Mesothelial cell of epicardium (in vitro differentiated cells): ENCODE measurements at regions not wholly inside any gene's neighbourhood (a gene's known extent, or its start where the extent isn't known, plus 50 kb on each side); places are given as distances from the start of the nearest gene placed in this dataset.

Source experiments
- DNase-seq, 2 experiments: peaks; one replicate each; pipeline ENCODE4 v3.0.0; 2021; ENCODE audit warnings: low spot score in 2 of 2; ENCODE audit not compliant: unreplicated experiment in 2 of 2
- H3K27ac Mint-ChIP-seq: 2 replicates; pipeline ENCODE4 v1.8.0; 2021; ENCODE audit warnings: mixed read lengths
- H3K27me3 Mint-ChIP-seq: 2 replicates; pipeline ENCODE4 v1.8.0; 2021; ENCODE audit warnings: low read depth, mixed read lengths
- H3K36me3 Mint-ChIP-seq: 2 replicates; pipeline ENCODE4 v1.8.0; 2021; ENCODE audit warnings: mixed read lengths
- H3K4me1 Mint-ChIP-seq: 2 replicates; pipeline ENCODE4 v1.8.0; 2021; ENCODE audit warnings: mixed read lengths
- H3K4me3 Mint-ChIP-seq: 2 replicates; pipeline ENCODE4 v1.8.0; 2021; ENCODE audit warnings: mild to moderate bottlenecking, moderate library complexity, mixed read lengths
- H3K9me3 Mint-ChIP-seq: 2 replicates; pipeline ENCODE4 v1.8.0; 2021; ENCODE audit warnings: mixed read lengths
- TF ChIP-seq, protein P1 (sequence below): fragments of 200-600 bp; sonication (generic); IDR thresholded peaks from one replicate; pipeline ENCODE4 v1.5.0; 2021; ENCODE audit warnings: antibody characterized with exemption; ENCODE audit not compliant: unreplicated experiment

DNA sequence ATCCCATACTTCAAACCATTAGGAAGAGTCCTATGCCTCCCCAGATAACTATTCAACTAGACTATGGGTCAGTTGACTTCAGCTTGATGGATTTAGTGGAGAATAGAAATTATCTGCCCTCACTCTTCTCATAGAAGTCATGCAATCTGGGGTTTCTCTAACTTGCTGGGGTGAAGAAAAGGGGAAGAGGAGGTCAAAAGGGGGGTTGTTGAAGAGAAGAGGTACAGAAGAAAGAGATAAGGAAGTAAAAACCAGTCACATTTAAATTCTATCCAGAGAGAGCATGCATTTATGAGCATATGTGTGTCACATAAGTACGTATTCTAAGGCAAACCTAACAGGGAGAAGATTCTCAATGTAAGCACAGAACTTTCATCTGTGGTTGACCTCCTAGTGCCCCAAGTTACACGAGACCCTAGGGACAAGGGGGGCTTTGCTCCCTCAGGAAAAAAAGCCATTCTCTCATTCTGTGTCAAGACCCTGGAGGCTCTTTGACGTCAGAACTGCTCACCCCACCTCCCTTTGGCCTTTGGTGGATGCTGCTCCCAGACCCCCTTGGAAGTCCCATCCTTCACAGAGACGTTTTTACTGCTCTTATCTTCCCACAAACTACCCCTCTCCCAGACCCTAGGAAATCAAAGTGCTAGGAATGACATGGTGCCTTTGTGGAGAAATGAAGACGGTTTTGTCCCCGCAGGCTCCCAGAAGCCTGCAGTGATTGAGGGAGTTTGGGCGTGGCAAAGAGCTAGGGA, 236.8 kb upstream of the TNP1 start:
- Mint-ChIP-seq H3K27ac (peak overlapping the region; percentile 3), H3K4me3 (no peak overlapping the region), H3K36me3 (no peaks in the 10 kb centered on the region), H3K4me1 (peaks cover 12% of the 10 kb centered on the region), H3K27me3 (no peaks in the 10 kb centered on the region), H3K9me3 (peaks cover 8% of the 10 kb centered on the region)
- TF ChIP-seq, protein P1, sequence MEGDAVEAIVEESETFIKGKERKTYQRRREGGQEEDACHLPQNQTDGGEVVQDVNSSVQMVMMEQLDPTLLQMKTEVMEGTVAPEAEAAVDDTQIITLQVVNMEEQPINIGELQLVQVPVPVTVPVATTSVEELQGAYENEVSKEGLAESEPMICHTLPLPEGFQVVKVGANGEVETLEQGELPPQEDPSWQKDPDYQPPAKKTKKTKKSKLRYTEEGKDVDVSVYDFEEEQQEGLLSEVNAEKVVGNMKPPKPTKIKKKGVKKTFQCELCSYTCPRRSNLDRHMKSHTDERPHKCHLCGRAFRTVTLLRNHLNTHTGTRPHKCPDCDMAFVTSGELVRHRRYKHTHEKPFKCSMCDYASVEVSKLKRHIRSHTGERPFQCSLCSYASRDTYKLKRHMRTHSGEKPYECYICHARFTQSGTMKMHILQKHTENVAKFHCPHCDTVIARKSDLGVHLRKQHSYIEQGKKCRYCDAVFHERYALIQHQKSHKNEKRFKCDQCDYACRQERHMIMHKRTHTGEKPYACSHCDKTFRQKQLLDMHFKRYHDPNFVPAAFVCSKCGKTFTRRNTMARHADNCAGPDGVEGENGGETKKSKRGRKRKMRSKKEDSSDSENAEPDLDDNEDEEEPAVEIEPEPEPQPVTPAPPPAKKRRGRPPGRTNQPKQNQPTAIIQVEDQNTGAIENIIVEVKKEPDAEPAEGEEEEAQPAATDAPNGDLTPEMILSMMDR: no peak
- no peak for DNase-seq

DNA sequence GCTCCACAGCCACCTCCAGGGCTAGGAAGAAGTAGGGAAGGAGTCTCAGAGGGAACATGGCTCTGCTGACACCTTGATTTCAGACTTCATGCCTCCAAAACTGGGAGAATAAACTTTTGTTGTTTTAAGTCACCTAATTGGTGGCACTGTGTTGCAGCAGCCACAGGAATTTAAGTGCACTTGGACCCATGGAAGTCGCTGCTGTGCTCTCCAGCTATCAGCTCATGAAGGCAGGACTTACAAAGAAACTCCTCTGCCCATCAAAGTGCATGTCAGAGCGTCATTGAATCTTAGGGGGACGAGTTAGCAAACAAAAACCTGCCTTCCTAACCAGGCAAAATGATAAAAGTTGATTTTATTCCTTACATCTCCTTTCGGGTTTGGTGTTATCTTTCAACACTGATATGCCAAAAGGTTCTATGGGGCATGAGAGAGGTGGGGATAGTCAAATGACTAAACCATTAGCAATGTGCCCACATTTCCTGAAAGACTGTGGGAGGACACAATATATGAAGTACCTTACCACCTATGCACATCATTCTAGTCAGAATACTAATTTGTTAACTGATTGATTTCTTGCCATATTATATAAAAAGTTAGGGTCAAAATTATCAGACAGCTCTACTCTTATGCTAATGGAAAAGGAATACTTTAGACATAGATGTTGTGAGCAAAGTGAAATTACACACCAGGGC, 235.8 kb upstream of the TNP1 start:
- H3K4me1 Mint-ChIP-seq: peaks cover 12% of the 10 kb centered on the region
- no peaks in the 10 kb centered on the region for H3K36me3 Mint-ChIP-seq
- H3K4me3 Mint-ChIP-seq: no peak overlapping the region
- TF ChIP-seq, protein P1: no peak
- H3K27me3 Mint-ChIP-seq: no peaks in the 10 kb centered on the region
- no peak overlapping the region for H3K27ac Mint-ChIP-seq
- H3K9me3 Mint-ChIP-seq: peaks cover 8% of the 10 kb centered on the region
- DNase-seq: no peak

DNA sequence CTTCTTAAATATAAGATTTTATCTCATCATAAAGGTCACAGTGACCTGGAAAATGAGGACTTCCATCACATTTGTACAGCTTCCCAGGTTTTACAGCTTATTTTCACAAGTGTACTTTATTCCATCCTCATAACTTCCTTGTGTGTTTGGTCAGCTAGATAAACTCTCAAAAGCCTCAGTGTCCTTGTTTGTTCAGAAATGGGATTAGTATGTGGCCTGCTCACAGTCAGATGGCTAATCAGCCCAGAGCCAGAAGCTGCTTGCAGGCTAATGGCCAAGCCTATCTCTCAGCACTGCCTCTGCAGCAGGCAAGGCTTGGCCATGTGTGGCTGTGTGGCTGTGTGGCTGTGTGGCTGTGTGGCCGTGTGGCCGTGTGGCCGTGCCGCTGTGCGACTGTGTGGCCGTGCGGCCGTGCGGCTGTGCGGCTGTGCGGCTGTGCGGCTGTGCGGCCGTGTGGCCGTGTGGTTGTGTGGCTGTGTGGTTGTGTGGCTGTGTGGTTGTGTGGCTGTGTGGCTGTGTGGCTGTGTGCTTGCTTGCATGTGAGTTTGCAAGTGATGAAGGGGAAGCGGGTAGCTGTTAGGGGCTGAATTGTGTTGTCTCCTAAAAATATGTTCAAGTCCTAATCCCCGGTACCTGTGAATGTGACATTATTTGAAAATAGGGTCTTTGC, 233.0 kb upstream of the TNP1 start:
- Mint-ChIP-seq H3K9me3 (peaks cover 8% of the 10 kb centered on the region), H3K27me3 (no peaks in the 10 kb centered on the region), H3K27ac (no peak overlapping the region), H3K4me3 (no peak overlapping the region), H3K4me1 (peaks cover 21% of the 10 kb centered on the region), H3K36me3 (no peaks in the 10 kb centered on the region)
- DNase-seq: no peak
- TF ChIP-seq, protein P1: no peak

DNA sequence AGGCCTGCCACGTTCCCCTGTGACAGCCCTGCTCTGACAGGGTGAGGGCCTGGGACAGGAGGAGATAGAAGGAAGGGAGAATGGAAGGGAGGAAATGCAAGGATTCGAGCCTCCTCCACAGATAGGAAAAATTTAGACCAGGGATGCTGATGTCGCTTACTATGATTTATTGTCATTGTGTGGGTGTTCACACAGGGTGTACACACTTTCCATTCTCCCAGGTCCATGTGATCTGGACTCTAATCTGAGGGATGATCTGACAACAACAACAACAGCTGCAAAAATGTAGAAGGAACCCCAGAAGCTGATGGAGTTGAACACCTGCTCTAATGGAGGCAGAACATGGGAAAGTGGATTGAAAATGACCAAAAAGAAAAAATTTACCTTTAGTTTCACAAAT, 231.7 kb upstream of the TNP1 start:
- Mint-ChIP-seq H3K9me3 (peaks cover 8% of the 10 kb centered on the region), H3K27me3 (no peaks in the 10 kb centered on the region), H3K4me1 (peaks cover 12% of the 10 kb centered on the region), H3K27ac (no peak overlapping the region), H3K36me3 (no peaks in the 10 kb centered on the region), H3K4me3 (no peak overlapping the region)
- TF ChIP-seq, protein P1: no peak
- DNase-seq: no peak

DNA sequence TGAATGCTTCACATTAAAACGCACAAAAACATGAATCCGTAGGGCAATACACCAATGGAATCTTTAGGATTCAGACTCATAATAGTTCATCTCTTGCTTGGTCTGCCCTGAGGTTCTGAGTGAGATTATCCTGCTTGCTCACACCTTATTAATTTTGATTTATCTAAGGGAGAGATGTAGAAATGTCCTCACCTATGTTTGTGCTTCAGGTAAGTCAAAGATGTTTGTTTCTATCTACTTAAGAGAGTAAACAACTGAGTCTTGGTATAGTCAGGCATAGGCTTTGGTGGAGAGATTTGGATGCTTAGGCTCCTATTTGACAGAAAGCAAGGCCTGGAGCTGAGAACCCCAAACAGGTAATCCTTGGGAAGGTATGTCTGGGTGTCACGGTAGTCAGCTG, 231.0 kb upstream of the TNP1 start:
- no peak for DNase-seq

More for the DNA sequence above, 231.0 kb upstream of the TNP1 start:
- Mint-ChIP-seq H3K4me1 (peaks cover 10% of the 10 kb centered on the region), H3K9me3 (peaks cover 8% of the 10 kb centered on the region), H3K27ac (no peak overlapping the region), H3K36me3 (no peaks in the 10 kb centered on the region), H3K27me3 (no peaks in the 10 kb centered on the region), H3K4me3 (no peak overlapping the region)
- TF ChIP-seq, protein P1: no peak
